A549 (cell line): ENCODE measurements at regions not wholly inside any gene's neighbourhood (a gene's known extent, or its start where the extent isn't known, plus 50 kb on each side); places are given as distances from the start of the nearest gene placed in this dataset.

Experiments
- ATAC-seq, 2 experiments: fragments of 200-7000 bp in 1 of 2; fragments of >200 bp in 1 of 2; cut with Nextera tagmentation in 1 of 2; cut with Tn5 transposase in 1 of 2; 3 replicates each; pipeline versions ENCODE4 v1.8.0 to v1.9.1; 2018 to 2020; ENCODE audit warnings: mild to moderate bottlenecking in 1 of 2, moderate library complexity in 1 of 2
- CTCF ChIA-PET: fragments of 300-600 bp; sonication (Branson Sonifier 250); formaldehyde crosslinking; extraction: SDS; loops from one replicate; lab custom pipeline; 2021; ENCODE audit warnings: antibody characterized with exemption, inconsistent platforms; lab: Yijun Ruan, JAX
- POLR2A ChIA-PET: fragments of 350-600 bp; formaldehyde crosslinking; extraction: SDS; loops from one replicate; lab custom pipeline; 2021; ENCODE audit warnings: antibody characterized with exemption, inconsistent platforms; lab: Yijun Ruan, JAX
- DNase-seq, 2 experiments: peaks; one replicate each; pipeline versions ENCODE4 v3.0.0 to v3.0.0-alpha.2; 2011 to 2016; ENCODE audit warnings: low read depth in 1 of 2, low spot score in 1 of 2
- FAIRE-seq: peaks from 2 replicates; lab custom pipeline; 2011; peaks lifted over from hg19 to GRCh38; lab: Jason Lieb, UNC
- H3K27ac ChIP-seq, 2 experiments: fragments of >200 bp; sonication (Bioruptor Twin); formaldehyde crosslinking; 3 replicates each; pipeline ENCODE4 v1.5.1; 2016 to 2017
- H3K4me1 ChIP-seq: fragments of >200 bp; sonication (Bioruptor Twin); formaldehyde crosslinking; 3 replicates; pipeline ENCODE4 v1.6.1; 2016
- H3K4me2 ChIP-seq: fragments of >200 bp; sonication (Bioruptor Twin); formaldehyde crosslinking; 3 replicates; pipeline ENCODE4 v1.6.1; 2016
- H3K4me3 ChIP-seq: fragments of >200 bp; sonication (Bioruptor Twin); formaldehyde crosslinking; 3 replicates; pipeline ENCODE4 v1.5.1; 2016
- H3K9me3 ChIP-seq: fragments of >200 bp; sonication (Bioruptor Twin); formaldehyde crosslinking; 3 replicates; pipeline ENCODE4 v1.6.1; 2016
- BHLHE40 ChIP-seq: IDR thresholded peaks from 2 replicates; pipeline ENCODE4 v1.6.1; 2012; ENCODE audit warnings: low read depth, low read length, inconsistent platforms
- CBX2 ChIP-seq: fragments of 200-600 bp; sonication (generic); IDR thresholded peaks from 2 replicates; pipeline ENCODE4 v1.6.1; 2016; ENCODE audit warnings: low read depth, mild to moderate bottlenecking, borderline replicate concordance
- CBX8 ChIP-seq: fragments of 200-600 bp; sonication (generic); IDR thresholded peaks from 2 replicates; pipeline ENCODE4 v1.6.1; 2016
- CEBPB ChIP-seq, 2 experiments: fragments of >200 bp in 1 of 2; sonication (Bioruptor Twin) in 1 of 2; formaldehyde crosslinking in 1 of 2; IDR thresholded peaks; 2 replicates each; pipeline ENCODE4 v1.6.1; 2012 to 2016
- EHF ChIP-seq: fragments of 250-450 bp; sonication (Bioruptor Pico); IDR thresholded peaks from 2 replicates; pipeline ENCODE4 v1.5.0; 2020; ENCODE audit warnings: mild to moderate bottlenecking
- EP300 ChIP-seq, 2 experiments: fragments of >200 bp; sonication (Bioruptor Twin); formaldehyde crosslinking; IDR thresholded peaks; 2 replicates in 1 of 2; 3 replicates in 1 of 2; pipeline ENCODE4 v1.6.1; 2016 to 2017
- FOSL2 ChIP-seq, 2 experiments: fragments of 450-650 bp in 1 of 2; fragments of >200 bp in 1 of 2; sonication (Bioruptor Twin) in 1 of 2; formaldehyde crosslinking; IDR thresholded peaks; 2 replicates each; pipeline versions ENCODE4 v1.5.0 to v1.6.1; 2016 to 2020; ENCODE audit warnings: mild to moderate bottlenecking in 1 of 2, moderate library complexity in 1 of 2
- HMGXB4 ChIP-seq: fragments of 250-450 bp; sonication (Bioruptor Pico); IDR thresholded peaks from 2 replicates; pipeline ENCODE4 v1.5.0; 2021; ENCODE audit warnings: mild to moderate bottlenecking, moderate library complexity, borderline replicate concordance
- HOXA7 ChIP-seq: fragments of 250-450 bp; sonication (Bioruptor Pico); IDR thresholded peaks from 2 replicates; pipeline ENCODE4 v1.5.0; 2020; ENCODE audit warnings: mild to moderate bottlenecking, moderate library complexity
- HOXB13 ChIP-seq: fragments of 250-450 bp; sonication (Bioruptor Pico); IDR thresholded peaks from 2 replicates; pipeline ENCODE4 v1.5.0; 2020; ENCODE audit warnings: low read depth, mild to moderate bottlenecking, moderate library complexity
- HOXB5 ChIP-seq: fragments of 250-450 bp; sonication (Bioruptor Pico); IDR thresholded peaks from 2 replicates; pipeline ENCODE4 v1.5.0; 2020; ENCODE audit warnings: mild to moderate bottlenecking, moderate library complexity
- KDM1A ChIP-seq: fragments of 200-600 bp; sonication (generic); IDR thresholded peaks from 2 replicates; pipeline ENCODE4 v1.6.1; 2016; ENCODE audit warnings: low read depth, mild to moderate bottlenecking
- KDM5A ChIP-seq: fragments of 200-600 bp; sonication (generic); IDR thresholded peaks from 2 replicates; pipeline ENCODE4 v1.6.1; 2016; ENCODE audit warnings: antibody characterized with exemption, mild to moderate bottlenecking
- MAZ ChIP-seq: fragments of 150-350 bp; IDR thresholded peaks from 2 replicates; pipeline ENCODE4 v1.6.1; 2014; ENCODE audit warnings: antibody characterized with exemption, low read depth, low read length, borderline replicate concordance
- MYC ChIP-seq: IDR thresholded peaks from 2 replicates; pipeline ENCODE4 v1.6.1; 2012; ENCODE audit warnings: mild to moderate bottlenecking, inconsistent platforms, low read length, improper control_type of control experiment, borderline replicate concordance
- PBX3 ChIP-seq: IDR thresholded peaks from 2 replicates; pipeline ENCODE4 v1.6.1; 2012
- PHF8 ChIP-seq: fragments of 200-600 bp; sonication (generic); IDR thresholded peaks from 2 replicates; pipeline ENCODE4 v1.6.1; 2016; ENCODE audit warnings: low read depth, mild to moderate bottlenecking, antibody characterized with exemption, moderate library complexity, borderline replicate concordance
- RARB ChIP-seq: fragments of 250-450 bp; sonication (Bioruptor Pico); IDR thresholded peaks from 2 replicates; pipeline ENCODE4 v1.8.0; 2021; ENCODE audit warnings: mild to moderate bottlenecking, moderate library complexity
- REST ChIP-seq: fragments of 200-600 bp; sonication (generic); IDR thresholded peaks from 2 replicates; pipeline ENCODE4 v1.6.1; 2016; ENCODE audit warnings: antibody characterized with exemption, mild to moderate bottlenecking, moderate library complexity
- TP53 ChIP-seq: fragments of 250-450 bp; sonication (Bioruptor Pico); IDR thresholded peaks from 2 replicates; pipeline ENCODE4 v1.5.0; 2021; ENCODE audit warnings: mild to moderate bottlenecking, moderate library complexity
- ZC3H11A ChIP-seq: fragments of 450-650 bp; IDR thresholded peaks from 2 replicates; pipeline ENCODE4 v1.6.1; 2014; ENCODE audit warnings: antibody characterized with exemption, mild to moderate bottlenecking
- ZFP36 ChIP-seq: fragments of 450-650 bp; IDR thresholded peaks from 2 replicates; pipeline ENCODE4 v1.6.1; 2014; ENCODE audit warnings: borderline replicate concordance; ENCODE audit not compliant: partially characterized antibody
- WGBS: methylation state at CpG from one replicate; pipeline ENCODE4 v1.1.6; 2017; ENCODE audit errors: missing lambda C conversion rate; 5-methylcytosine and 5-hydroxymethylcytosine counted together

- WGBS, result 66% methylated on average over 33 of the region's 34 CpGs
- Histone ChIP-seq H3K4me2 (no peak overlapping the region), H3K4me3 (no peak overlapping the region), H3K4me1 (no peaks in the 10 kb centered on the region), H3K27ac (no peak overlapping the region), H3K9me3 (no peaks in the 10 kb centered on the region)
- ATAC-seq, result no peak; a peak in 2 of 6 replicates
- DNase-seq, result no peak
- FAIRE-seq, result no peak
- TF ChIP-seq TP53 (CRISPR knock-in tag) (no peak), PBX3 (no peak), ZFP36 (no peak), HOXB5 (CRISPR knock-in tag) (no peak), EHF (no peak), BHLHE40 (no peak), KDM5A (no peak)
- POLR2A ChIA-PET, result no interaction called here
- CTCF ChIA-PET, result no interaction called here
Measured at GRCh38 chr1:157925419-157926166, 67.9 kb upstream of the KIRREL1 start.

GRCh38 chr1:157932069-157932468, 61.4 kb upstream of the KIRREL1 start:
- no peak for FAIRE-seq
- Histone ChIP-seq H3K4me3 (no peak overlapping the region), H3K9me3 (no peaks in the 10 kb centered on the region), H3K4me2 (no peak overlapping the region), H3K4me1 (peaks cover 7% of the 10 kb centered on the region; the same call in 1 of the 3 replicates), H3K27ac (no peak overlapping the region)
- ChIA-PET POLR2A (no interaction called here), CTCF (no interaction called here)
- peak in 1 of 2 experiments; percentile 14 for DNase-seq
- TF ChIP-seq MYC, result no peak
- TF ChIP-seq RARB (CRISPR knock-in tag), result no peak
- peak in 1 of 2 experiments; percentile 34; a peak in 1 of 4 replicates for TF ChIP-seq CEBPB (IDR thresholded peaks at IDR 0.05)
- 0 out of 2 replicates have a peak, but pooled peaks have one; percentile 13 for TF ChIP-seq FOSL2 (IDR thresholded peaks at IDR 0.05)
- TF ChIP-seq FOSL2 (CRISPR knock-in tag; IDR thresholded peaks at IDR 0.05), result peak; percentile 71
- TF ChIP-seq EP300 (IDR thresholded peaks at IDR 0.05), result no peak
- ATAC-seq, result no peak

- DNase-seq (no peak), FAIRE-seq (no peak), ATAC-seq (no peak)
- Histone ChIP-seq H3K27ac (no peak overlapping the region), H3K9me3 (no peaks in the 10 kb centered on the region), H3K4me2 (no peak overlapping the region), H3K4me1 (no peaks in the 10 kb centered on the region), H3K4me3 (no peak overlapping the region)
- ChIA-PET CTCF (no interaction called here), POLR2A (no interaction called here)
- WGBS, result 5% methylated on average over 2 of the region's 2 CpGs
- TF ChIP-seq HOXB5 (CRISPR knock-in tag), result no peak
- TF ChIP-seq REST, result no peak
- TF ChIP-seq ZC3H11A, result no peak
- TF ChIP-seq CBX8, result no peak
- TF ChIP-seq CBX2, result no peak
- no peak for TF ChIP-seq KDM1A
- no peak for TF ChIP-seq HMGXB4
- TF ChIP-seq MAZ, result no peak
- no peak for TF ChIP-seq HOXA7 (CRISPR knock-in tag)
- no peak for TF ChIP-seq HOXB13
- no peak for TF ChIP-seq PHF8
- TF ChIP-seq TP53 (CRISPR knock-in tag), result no peak
Measured at GRCh38 chr1:157937744-157938143, 55.7 kb upstream of the KIRREL1 start.
